ENCODE measurements at regions not wholly inside any gene's neighbourhood (a gene's known extent, or its start where the extent isn't known, plus 50 kb on each side); places are given as distances from the start of the nearest gene placed in this dataset.

DNA sequence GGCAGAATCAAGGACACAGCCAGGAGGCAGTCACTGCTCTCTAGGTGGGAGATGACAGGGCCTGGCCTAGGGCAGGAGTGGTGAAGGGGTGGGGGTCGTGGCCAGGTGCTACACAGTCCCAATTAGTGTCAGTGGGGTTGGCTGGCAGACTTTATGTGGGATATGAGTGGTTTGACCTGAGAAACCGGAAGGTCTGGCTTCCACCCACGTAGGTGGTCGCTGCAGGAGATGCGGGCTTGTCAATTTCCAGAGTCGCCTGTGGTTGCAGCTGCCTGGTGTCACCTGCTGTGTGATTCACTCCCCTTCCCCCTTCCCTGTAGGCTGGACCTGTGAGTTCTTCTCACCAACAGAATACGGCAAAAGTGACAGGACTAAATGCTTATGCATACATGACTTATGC, 124.3 kb downstream of the KLF6 start:
- TF ChIP-seq POLR2A (IDR thresholded peaks at IDR 0.05): no peak
- TF ChIP-seq, protein P1, sequence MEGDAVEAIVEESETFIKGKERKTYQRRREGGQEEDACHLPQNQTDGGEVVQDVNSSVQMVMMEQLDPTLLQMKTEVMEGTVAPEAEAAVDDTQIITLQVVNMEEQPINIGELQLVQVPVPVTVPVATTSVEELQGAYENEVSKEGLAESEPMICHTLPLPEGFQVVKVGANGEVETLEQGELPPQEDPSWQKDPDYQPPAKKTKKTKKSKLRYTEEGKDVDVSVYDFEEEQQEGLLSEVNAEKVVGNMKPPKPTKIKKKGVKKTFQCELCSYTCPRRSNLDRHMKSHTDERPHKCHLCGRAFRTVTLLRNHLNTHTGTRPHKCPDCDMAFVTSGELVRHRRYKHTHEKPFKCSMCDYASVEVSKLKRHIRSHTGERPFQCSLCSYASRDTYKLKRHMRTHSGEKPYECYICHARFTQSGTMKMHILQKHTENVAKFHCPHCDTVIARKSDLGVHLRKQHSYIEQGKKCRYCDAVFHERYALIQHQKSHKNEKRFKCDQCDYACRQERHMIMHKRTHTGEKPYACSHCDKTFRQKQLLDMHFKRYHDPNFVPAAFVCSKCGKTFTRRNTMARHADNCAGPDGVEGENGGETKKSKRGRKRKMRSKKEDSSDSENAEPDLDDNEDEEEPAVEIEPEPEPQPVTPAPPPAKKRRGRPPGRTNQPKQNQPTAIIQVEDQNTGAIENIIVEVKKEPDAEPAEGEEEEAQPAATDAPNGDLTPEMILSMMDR (IDR thresholded peaks at IDR 0.05 in 4 of 5, conservative IDR thresholded peaks at IDR 0.05 in 1 of 5): no peak
- Histone ChIP-seq H3K4me1 (no peaks in the 10 kb centered on the region), H3K9me3 (no peaks in the 10 kb centered on the region), H3K27ac (no peak overlapping the region), H3K36me3 (no peaks in the 10 kb centered on the region), H3K4me3 (no peak overlapping the region), H3K27me3 (no peaks in the 10 kb centered on the region)
- DNase-seq (no peak), ATAC-seq (no peak)
- intact Hi-C loops (cut with DNase I; ENCODE audit: low total_unique reads): no loop called here
- in situ Hi-C loops (cut with MboI; ENCODE audit: low sequenced_read_pairs in 4 of 4): no loop called here

DNA sequence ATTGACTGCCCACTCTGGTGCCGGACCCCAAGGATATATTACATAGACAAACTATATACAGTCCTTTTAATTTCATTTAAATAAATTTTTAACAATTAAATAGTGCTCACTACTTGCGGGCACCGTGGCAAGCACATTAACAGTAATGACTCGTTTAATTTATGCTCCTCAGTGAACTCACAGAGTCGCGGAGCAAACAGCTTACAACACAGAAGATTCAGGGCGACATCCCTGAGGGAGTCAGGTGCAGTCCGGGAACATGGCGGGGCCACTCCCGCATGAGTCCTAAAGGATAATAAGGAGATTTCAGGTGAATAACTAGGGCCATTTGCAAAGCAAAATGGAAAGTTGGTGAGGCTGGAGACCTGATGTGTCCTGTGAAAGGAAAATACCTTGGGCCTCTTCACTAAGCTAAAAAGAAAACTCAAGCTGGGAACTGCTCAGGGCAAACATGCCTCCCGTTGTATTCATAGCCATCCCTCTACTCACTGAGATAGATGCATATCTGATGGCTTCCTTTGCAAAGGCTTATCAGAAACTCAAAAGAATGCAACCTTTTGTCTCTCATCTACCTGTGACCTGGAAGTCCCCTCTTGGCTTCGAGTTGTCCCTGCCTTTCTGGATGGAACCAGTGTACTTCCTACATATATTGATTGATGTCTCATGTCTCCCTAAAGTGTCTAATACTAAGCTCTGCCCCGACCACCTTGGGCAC, 125.6 kb downstream of the KLF6 start:
- H3K4me1 ChIP-seq: no peaks in the 10 kb centered on the region
- intact Hi-C loops (cut with DNase I; ENCODE audit: low total_unique reads): no loop called here
- no peak for TF ChIP-seq POLR2A (IDR thresholded peaks at IDR 0.05)
- TF ChIP-seq, protein P1 (IDR thresholded peaks at IDR 0.05 in 4 of 5, conservative IDR thresholded peaks at IDR 0.05 in 1 of 5): no peak
- no peaks in the 10 kb centered on the region for H3K9me3 ChIP-seq
- in situ Hi-C loops (cut with MboI; ENCODE audit: low sequenced_read_pairs in 4 of 4): no loop called here
- DNase-seq: no peak
- no peak for ATAC-seq
- no peak overlapping the region for H3K27ac ChIP-seq
- H3K4me3 ChIP-seq: no peak overlapping the region
- no peaks in the 10 kb centered on the region for H3K36me3 ChIP-seq
- H3K27me3 ChIP-seq: no peaks in the 10 kb centered on the region

DNA sequence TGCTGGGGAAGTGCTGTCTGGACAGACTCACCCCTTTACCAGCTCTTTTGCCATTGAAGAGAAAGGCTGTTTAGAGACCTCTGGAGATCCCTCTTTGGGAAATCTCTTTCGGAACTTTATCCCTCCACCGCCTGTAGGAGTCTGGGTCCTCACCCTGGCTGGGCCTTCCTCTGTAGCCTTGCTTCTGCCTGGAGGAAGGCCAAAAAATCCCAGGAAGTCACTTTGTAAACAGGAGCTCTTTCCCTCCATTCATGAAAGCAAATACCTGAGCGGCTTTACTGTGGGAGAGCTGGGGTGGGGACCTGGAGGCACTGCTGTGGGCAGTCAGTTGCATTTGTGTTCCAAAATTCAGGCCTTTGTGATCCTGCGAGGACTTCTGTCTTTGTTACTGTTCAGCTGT, 126.2 kb downstream of the KLF6 start:
- Histone ChIP-seq H3K36me3 (no peaks in the 10 kb centered on the region), H3K4me3 (no peak overlapping the region), H3K27me3 (no peaks in the 10 kb centered on the region), H3K9me3 (no peaks in the 10 kb centered on the region), H3K4me1 (no peaks in the 10 kb centered on the region), H3K27ac (no peak overlapping the region)
- intact Hi-C loops (cut with DNase I; ENCODE audit: low total_unique reads) (no loop called here), in situ Hi-C loops (cut with MboI; ENCODE audit: low sequenced_read_pairs in 4 of 4) (no loop called here)
- no peak for TF ChIP-seq POLR2A (IDR thresholded peaks at IDR 0.05)
- ATAC-seq (no peak), DNase-seq (no peak)

DNA sequence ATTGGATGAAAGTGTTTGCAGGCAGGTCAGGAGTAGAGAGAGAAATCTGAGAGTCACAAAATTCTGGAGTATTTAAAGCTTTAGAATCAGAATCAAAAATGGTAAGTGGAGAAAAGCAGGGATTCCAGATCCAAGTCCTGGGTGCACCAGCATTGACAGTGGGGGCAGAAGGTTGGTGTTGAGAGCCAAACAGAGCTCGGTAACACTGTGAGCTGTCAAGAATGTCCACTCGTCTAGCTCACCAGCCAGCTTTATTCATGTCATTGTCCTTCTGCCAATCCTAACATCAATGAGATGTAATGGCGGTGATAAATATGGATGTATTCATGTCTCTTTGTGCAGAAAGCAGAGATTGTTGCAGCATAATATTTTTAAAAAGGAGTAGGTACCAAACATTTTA, 128.8 kb downstream of the KLF6 start:
- no peak for TF ChIP-seq POLR2A (IDR thresholded peaks at IDR 0.05)
- TF ChIP-seq, protein P1 (IDR thresholded peaks at IDR 0.05 in 4 of 5, conservative IDR thresholded peaks at IDR 0.05 in 1 of 5): no peak
- DNase-seq: no peak
- intact Hi-C loops (cut with DNase I; ENCODE audit: low total_unique reads): no loop called here
- H3K27ac ChIP-seq: no peak overlapping the region
- no peaks in the 10 kb centered on the region for H3K9me3 ChIP-seq
- no peak overlapping the region for H3K4me3 ChIP-seq
- no peaks in the 10 kb centered on the region for H3K36me3 ChIP-seq
- H3K27me3 ChIP-seq: no peaks in the 10 kb centered on the region
- in situ Hi-C loops (cut with MboI; ENCODE audit: low sequenced_read_pairs in 4 of 4): no loop called here
- no peaks in the 10 kb centered on the region for H3K4me1 ChIP-seq
- ATAC-seq: no peak

DNA sequence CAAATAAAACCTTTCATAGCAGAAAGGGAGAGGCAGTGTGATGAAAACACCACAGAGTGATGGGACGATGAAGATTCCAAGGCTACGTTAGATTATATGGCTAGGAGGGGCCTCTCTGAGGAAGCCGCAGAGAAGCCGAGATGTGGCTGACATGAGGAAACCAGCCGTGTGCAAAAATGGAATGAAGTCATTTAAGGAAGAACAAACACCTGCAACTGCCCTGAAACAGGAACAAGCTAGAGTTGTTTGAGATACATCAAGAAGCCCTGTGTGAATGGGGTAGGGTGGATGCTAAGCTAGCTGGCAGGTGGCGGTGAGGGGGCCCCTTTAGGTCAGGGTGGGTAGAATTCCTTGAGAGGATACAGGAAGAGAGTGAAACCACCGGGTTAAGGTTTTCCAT, 129.5 kb downstream of the KLF6 start:
- in situ Hi-C loops (cut with MboI; ENCODE audit: low sequenced_read_pairs in 4 of 4) (no loop called here), intact Hi-C loops (cut with DNase I; ENCODE audit: low total_unique reads) (no loop called here)
- no peaks in the 10 kb centered on the region for H3K36me3 ChIP-seq
- TF ChIP-seq, protein P1 (IDR thresholded peaks at IDR 0.05 in 4 of 5, conservative IDR thresholded peaks at IDR 0.05 in 1 of 5): no peak
- no peak for TF ChIP-seq POLR2A (IDR thresholded peaks at IDR 0.05)
- no peaks in the 10 kb centered on the region for H3K9me3 ChIP-seq
- H3K27ac ChIP-seq: no peak overlapping the region
- no peaks in the 10 kb centered on the region for H3K27me3 ChIP-seq
- H3K4me3 ChIP-seq: no peak overlapping the region
- no peak for DNase-seq
- ATAC-seq: no peak
- no peaks in the 10 kb centered on the region for H3K4me1 ChIP-seq

All from gastrocnemius medialis (tissue), 4 donors.